ENCODE measurements at regions not wholly inside any gene's neighbourhood (a gene's known extent, or its start where the extent isn't known, plus 50 kb on each side); places are given as distances from the start of the nearest gene placed in this dataset.

DNA sequence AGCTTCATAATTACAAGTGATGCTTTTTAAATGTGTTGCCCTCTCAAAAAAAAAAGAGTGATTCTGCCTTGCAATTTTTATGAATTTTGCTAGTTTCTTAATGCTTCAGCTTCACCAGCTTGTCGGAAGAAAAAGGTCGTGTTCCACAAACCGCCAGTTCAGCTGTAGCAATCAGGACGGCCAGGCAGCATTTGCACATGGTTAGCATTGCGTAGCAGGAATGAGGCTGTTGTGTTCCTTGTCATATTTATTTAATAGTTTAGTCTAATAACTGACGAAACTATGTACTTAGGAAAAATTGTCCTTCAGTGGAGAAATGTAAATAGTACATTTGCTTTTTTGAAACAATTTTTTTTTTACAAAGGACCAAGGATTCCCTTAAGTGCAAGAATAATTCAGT is 64.9 kb upstream of the SELENOK start:
- TF ChIP-seq, protein P1, sequence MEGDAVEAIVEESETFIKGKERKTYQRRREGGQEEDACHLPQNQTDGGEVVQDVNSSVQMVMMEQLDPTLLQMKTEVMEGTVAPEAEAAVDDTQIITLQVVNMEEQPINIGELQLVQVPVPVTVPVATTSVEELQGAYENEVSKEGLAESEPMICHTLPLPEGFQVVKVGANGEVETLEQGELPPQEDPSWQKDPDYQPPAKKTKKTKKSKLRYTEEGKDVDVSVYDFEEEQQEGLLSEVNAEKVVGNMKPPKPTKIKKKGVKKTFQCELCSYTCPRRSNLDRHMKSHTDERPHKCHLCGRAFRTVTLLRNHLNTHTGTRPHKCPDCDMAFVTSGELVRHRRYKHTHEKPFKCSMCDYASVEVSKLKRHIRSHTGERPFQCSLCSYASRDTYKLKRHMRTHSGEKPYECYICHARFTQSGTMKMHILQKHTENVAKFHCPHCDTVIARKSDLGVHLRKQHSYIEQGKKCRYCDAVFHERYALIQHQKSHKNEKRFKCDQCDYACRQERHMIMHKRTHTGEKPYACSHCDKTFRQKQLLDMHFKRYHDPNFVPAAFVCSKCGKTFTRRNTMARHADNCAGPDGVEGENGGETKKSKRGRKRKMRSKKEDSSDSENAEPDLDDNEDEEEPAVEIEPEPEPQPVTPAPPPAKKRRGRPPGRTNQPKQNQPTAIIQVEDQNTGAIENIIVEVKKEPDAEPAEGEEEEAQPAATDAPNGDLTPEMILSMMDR (IDR thresholded peaks at IDR 0.05) = no peak
- no peak for TF ChIP-seq POLR2A (IDR thresholded peaks at IDR 0.05)
